SHP77 (cell line): ENCODE measurements at regions not wholly inside any gene's neighbourhood (a gene's known extent, or its start where the extent isn't known, plus 50 kb on each side); places are given as distances from the start of the nearest gene placed in this dataset.
A peak's percentile ranks its signal among the peaks of the same experiment; 100 is the strongest.

Experiments
- DNase-seq, 2 experiments: peaks; one replicate each; lab custom pipeline; 2025; lab: John Stamatoyannopoulos, UW

DNA sequence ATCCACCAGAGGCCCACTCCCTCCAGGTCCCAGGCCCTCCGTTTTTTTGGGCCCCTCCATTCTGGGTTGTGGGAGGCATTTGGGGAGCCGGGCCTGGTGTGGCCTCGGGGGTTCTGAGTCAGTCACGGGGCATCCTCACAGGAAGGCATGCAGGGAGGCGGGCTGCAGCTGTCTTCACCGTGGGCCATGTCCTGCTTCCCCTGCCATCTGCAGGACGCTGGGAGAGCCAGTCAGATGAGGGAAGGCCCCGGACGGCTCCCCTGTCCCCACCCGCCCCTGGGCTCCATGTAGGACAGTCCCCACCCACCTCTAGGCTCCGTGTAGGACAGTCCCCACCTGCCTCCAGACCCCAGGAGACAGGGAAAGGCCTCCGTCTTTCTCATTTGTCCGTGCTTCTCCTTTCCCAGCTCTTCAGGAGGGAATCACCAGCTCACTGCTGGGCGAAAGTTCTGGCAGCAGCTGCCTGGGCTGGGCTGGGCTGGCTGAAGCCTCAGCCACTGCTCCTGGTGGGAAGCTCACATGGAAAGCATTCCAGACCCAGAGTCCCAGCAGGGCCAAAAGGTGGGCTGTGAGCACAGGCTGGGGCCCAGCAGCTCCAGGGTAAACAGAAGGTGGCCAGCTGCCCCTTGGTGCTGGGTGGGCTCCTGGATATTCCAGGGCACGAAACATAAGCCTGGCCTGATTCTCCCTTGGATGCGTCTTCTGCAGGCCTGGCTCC is 217.8 kb downstream of the KIF26A start:
- DNase-seq, result no peak

DNA sequence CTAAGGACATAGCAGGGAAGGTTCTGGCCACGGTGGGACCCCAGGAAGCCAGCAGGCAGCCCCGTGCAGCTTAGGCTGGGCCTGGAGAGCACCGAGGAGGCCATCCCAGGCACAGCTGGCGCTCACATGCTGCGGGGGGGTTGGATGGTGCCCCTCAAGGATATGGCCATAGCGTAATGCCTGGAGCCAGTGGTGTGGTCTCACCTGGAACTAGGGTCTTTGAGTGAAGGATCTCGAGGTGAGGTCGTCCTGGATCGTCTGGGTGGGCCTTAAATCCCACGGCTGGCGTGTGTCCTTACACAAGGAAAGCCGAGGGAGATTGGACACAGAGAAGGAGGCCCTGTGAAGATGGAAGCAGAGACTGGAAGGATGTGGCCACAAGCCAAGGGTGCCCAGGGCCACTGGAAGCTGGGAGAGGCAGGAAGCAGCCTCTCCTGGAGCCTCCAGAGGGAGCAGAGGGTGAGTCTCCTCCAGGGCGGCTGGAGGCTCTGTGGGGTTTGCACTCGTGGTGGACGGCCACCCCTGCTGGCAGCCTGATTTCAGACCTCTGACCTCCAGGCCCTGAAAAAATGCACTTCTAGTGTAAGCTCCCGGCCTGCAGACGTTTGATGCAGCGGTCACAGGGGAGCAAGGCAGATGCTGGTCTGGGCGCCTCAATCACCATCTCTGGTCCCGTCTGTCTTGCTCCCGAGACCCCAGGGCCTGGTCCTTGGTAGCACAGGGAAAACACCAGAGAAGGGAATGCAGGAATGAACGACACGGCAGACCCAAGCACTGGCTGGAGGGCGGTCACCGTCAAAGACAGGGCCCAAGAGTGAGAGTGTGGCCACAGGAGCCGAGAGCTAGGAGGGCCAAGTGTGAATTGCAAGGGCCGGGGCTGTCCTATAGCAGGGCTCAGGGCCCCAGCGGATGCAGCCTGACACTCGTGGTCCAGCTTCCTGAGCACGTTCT is 218.6 kb downstream of the KIF26A start:
- no peak for DNase-seq

DNA sequence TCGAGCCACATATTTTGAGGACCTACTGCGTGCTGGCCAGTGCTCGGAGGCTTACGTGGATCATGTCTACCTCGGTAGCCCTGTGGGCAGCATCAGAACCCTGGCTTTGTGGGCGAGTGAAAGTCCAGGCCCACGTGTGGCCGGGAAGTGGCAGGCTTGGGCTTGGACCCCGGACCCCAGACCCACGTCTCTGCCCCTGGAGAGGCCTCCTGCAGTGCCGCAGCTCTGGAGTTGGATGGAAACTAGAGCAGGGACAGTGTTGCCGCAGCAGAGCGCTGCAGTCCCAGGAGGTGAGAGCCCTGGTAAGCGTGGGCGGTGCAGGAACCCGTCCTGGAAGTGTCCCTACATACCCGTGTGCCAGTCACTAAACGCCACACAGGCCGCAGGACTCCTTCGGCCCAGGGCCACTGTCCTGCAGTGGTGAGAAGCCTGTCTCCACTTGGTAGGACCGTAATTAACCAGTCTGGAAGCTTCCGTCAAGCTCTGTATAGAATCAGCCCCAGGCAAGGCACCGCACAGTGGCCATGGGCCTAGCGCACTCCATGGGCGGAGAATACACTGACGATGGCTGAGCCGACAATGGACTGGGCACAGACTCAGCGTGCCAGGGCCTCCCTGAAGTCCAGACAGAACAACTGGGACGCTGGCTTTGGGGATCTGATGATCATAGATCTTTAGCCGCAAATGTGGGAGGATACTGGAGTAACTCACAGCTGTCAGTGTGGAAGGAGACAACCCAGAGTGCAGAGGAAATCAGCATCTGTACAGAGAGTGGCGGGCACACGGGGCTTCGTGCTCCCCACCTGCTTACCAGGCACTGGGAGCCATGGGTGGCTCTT is 219.5 kb downstream of the KIF26A start:
- DNase-seq, result no peak

DNA sequence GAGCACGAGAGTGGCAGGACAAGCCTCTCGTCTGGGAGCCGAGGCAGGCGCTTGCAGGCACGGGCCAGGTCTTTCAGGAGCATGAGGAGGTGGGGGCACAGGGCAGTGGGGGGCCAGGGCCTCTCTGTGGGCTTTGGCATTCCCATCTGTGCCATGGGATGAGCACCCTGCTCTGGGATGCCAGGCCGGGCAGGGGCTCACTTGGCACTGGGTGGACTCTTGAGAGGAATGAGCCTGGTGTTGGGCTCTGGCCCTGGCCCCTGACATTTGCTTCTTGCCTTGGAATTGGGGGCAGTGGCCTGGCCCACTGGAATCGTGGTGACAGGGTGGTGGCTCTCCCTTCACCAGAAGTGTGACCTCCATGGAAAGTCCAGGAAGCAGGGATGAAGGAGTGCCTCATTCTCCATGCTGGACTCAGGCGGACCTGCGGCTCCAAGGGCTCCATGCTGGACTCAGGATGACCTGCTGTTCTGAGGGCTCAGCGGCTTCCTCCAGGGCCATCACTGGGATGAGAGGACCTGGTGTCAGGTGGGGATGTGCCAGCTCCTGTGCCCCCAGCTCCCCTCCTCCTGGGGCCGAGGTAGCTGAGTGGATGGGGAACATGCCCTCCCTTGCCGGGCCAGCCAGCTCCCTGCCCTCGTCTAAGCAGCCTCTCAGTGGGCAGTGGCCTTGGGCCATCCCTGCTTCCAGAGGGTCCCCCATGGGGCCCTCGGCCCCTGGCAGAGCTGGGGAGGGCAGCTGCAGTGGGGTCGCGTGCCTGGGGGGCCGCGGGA is 220.3 kb downstream of the KIF26A start:
- no peak for DNase-seq

GRCh38 chr14:104359301-104359968 is 220.1 kb upstream of the C14orf180 start:
- DNase-seq, result no peak

DNA sequence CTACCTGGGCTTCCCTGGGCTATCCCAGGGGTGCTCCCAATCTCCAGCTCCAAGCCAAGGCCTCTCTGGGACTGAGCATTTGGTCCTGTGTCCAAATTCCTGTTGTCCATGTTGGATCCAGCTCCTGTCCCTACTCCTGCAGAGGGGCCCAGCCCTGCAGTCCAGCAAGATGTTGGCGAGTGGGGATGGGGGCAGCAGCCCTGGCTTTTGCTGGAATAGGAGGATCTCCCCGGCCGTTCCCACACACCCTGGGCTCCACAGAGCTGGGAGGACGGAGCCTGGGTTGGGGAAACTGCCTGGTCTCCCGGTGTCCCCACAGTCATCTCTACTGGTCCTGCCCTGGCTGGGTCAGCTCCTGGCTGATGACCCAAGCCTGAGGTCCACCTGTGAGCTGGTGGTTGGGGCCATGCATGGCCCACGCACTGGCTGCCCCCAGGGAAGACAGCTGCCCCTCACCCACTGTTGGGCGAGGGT is 219.6 kb upstream of the C14orf180 start:
- DNase-seq, result no peak

GRCh38 chr14:104360501-104360900 is 219.1 kb upstream of the C14orf180 start:
- DNase-seq, result no peak

DNA sequence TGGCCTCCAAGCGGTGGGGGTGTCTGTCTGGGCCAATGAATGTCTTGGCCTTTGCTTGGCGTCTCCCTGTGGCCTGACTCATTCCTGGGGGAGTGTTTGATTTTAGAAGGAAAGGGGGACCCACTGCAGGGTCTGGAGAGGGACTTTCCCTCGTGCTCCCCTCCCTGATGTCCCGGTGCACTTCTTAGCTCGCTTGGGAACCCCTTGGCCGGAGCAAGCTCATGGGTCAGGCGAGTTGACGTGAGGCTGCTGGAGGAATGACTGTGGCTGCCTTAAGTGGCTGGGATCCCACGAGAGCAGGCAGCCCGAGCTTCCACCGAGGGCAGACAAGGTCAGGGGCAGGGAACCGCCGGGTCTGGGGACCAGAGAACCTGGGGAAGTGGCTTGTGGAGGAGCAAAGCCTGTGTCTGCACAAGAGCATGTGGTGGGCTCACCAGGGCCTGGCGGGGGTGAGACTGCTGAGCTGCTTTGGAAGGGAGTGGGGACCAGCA is 218.4 kb upstream of the C14orf180 start:
- no peak for DNase-seq

DNA sequence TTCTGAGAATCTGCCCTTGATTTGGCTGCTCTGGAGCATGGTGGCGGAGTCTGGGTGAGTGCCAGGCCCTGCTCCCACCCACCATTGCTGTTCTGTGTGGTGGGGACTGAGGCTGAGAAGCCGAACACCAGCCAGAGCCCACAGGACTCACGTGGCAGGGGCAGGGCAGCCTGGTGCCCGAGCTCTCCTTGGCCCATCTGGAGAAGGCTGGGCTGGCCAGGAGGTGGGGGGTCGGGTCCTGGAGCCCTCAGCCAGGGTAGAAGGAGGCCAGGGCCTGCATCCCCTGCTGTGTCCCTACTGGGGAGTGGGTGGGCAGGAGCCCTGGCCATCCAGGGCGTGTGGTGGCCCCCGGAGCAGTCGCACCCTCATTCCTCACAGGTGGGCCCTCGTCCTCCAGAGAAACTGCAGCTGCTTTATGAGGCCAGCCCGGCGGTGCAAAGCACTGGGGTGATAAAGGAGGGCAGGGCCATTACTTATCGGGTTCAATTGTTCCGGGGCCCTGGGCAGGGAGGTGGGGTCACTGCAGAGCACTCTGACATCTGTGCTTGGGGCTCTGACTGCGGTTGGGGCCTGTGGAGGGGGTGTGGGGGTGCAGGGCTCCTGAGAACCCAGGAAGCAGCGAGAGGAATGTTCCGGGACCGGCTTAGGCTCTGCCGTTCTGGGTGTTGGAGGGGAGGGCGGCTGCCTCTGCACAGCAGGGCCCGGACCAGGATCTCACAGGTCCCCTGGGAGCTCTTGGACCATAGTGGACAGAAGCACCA is 217.5 kb upstream of the C14orf180 start:
- DNase-seq, result no peak

DNA sequence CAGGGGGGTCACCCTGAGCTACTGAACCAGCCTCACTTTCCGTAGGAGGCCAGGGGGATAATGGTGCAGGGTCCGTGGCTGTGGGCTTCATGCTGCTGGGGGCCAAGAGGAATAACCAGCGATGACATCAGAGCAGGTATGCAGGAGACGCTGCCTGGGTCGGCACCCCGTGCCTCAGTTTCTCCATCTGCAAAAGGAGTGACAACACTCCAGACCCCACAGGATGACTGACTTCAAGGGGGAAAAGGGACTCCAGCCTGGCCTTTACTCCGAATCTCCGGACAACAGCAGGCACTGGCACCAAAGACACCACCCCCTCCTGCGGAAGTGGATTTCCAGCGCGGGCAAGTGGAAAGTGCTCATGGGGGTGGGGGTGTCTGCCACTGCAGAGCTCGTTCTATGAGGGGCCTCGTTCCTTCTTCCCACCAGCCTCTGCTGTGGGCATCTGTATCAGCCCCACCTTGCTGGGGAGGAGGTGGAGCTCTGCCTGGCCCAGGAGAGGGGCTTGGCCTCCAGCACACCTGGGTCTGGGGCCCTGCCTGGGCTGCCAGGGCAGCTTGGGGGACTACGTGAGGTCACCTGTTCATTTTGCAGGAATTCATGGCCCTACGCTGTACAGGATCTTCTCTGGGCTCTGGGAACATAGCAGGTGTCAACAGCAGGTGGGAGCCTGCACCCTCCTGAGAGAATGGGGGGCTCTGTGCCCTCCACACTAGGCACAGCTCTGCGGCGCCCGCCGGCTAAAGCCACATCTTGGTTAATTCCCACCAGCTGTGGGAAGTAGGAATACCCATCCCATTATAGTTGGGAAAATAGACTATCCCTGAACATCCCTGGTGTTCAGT is 216.6 kb upstream of the C14orf180 start:
- DNase-seq, result no peak

DNA sequence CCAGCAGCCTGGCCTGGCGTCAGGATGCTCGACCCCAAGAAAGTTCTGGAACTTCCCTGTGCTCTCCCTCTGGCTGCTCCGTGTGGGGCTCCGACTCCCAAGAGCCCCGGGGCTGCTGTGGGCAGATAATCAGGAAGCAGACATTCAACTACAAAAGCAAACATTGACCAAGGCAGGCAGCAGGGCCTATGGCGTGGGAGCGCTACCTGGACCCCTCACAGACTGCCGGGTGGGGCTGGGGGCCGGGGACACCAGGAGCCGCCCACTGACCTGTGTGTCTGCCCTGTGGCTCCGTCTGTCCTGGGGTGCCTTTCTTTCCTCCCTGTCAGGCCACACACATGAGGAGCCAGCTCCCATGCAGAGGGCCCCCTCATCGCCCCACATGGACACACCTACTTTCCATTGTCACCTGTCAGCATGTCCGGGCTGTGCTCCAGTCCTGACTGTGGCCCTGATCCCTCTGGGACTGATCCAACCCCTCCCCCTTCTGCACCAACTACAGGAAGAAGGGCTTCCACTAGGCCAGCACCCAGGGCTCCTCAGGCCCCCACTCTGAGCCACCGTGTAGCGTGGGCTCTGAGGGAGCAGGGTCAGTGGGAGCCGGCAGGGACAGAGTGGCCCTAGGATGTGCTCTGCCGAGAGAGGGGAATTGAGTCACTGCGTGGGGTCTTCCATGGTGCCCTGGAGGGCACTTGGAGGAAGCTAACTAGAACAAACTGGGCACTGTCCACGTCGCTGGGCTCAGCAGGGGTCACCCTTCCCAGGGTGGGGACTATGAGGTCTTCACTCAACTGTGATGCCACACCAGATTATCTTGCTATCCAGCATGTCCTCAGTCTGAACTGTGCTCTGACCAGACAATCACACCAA is 215.4 kb upstream of the C14orf180 start:
- no peak for DNase-seq

DNA sequence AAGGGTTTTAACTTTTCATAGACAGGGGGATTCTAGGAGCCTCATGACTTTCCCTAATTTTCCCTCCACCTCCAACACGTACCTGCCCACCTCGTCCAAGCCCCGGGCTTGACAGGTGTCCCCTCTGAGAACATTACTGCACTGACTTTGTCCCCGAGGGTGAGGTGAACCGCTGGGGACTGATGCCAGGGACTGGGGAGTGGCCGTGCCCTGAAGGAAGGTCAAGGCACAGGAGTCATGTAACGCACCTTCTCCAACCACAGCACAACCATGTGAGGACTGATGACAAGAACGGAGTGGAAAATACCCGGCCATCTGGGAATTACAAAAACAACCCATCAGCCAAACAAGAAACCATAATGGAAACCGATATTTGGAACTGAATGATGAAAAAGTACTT is 214.7 kb upstream of the C14orf180 start:
- no peak for DNase-seq

- no peak for DNase-seq
These were observed 212.4 kb upstream of the C14orf180 start for GRCh38 chr14:104366931-104367865.

GRCh38 chr14:104367866-104368750 is 211.5 kb upstream of the C14orf180 start:
- DNase-seq, result peak; percentile 59 to 71

GRCh38 chr14:104368751-104369100 is 210.8 kb upstream of the C14orf180 start:
- DNase-seq, result no peak

- DNase-seq, result no peak
These were observed 210.4 kb upstream of the C14orf180 start for GRCh38 chr14:104369208-104369607.
